Fibroblast of skin of abdomen (primary cell): ENCODE measurements at regions not wholly inside any gene's neighbourhood (a gene's known extent, or its start where the extent isn't known, plus 50 kb on each side); places are given as distances from the start of the nearest gene placed in this dataset.

ENCODE experiments used
- DNase-seq: peaks from one replicate; pipeline ENCODE4 v3.0.0-alpha.2; 2013

GRCh38 chrX:141641138-141641537 lies 51.6 kb downstream of the SPANXA2 start:
- DNase-seq, result no peak

GRCh38 chrX:141642979-141643378 lies 53.5 kb downstream of the SPANXA2 start:
- peak; percentile 20 for DNase-seq
